UCSD-AML1 (cell line): ENCODE measurements at regions not wholly inside any gene's neighbourhood (a gene's known extent, or its start where the extent isn't known, plus 50 kb on each side); places are given as distances from the start of the nearest gene placed in this dataset.

Source experiments
- DNase-seq: peaks from one replicate; lab custom pipeline; 2025; ENCODE audit not compliant: unreplicated experiment; lab: John Stamatoyannopoulos, UW

GRCh38 chr6:14969126-14969525 lies 276.7 kb upstream of the JARID2 start:
- no peak for DNase-seq

DNA sequence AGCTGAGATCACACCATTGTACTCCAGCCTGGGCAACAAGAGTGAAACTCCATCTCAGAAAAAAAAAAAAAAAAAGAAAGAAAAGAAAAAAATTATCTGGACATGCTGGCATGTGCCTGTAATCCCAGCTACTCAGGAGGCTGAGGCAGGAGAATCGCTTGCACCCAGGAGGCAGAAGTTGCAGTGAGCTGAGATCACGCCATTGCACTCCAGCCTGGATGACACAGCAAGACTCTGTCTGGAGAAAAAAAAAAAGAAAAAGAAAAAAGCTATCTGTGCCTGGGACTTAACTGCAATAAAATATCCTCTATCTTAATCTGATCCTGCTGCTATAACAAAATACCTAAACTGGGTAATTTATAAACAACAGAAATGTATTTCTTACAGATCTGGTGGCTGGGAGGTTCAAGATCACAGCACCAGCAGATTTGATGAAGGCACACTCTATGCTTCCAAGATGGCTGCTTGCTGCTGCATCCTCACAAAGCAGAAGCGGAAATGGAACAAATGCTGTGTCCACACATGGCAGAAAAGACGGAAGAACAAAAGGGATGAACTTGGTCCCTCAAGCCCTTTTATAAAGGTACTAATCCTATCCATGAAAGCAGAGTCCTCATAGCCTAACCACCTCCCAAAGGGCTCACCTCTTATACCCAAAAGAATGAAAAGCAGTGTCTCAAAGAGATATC lies 273.3 kb upstream of the JARID2 start:
- no peak for DNase-seq

DNA sequence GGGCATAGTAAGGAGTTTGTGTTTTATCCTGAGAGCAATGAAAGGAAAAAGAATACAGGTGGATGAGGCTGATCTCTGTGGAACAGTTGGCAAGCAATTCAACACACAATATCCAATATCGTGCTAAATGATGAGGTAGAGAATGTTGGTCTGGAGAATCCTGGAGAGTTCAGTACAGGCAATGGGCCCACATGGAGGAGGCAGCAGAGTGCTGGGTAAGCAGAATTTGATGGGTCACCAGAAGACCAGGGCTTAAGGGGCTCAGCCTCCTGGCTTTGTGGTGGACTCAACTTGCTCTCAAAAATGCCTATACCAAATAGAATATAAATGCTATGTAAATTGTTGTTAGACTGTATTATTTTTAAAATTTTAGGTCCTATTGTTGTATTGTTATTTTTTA lies 271.5 kb upstream of the JARID2 start:
- no peak for DNase-seq

DNA sequence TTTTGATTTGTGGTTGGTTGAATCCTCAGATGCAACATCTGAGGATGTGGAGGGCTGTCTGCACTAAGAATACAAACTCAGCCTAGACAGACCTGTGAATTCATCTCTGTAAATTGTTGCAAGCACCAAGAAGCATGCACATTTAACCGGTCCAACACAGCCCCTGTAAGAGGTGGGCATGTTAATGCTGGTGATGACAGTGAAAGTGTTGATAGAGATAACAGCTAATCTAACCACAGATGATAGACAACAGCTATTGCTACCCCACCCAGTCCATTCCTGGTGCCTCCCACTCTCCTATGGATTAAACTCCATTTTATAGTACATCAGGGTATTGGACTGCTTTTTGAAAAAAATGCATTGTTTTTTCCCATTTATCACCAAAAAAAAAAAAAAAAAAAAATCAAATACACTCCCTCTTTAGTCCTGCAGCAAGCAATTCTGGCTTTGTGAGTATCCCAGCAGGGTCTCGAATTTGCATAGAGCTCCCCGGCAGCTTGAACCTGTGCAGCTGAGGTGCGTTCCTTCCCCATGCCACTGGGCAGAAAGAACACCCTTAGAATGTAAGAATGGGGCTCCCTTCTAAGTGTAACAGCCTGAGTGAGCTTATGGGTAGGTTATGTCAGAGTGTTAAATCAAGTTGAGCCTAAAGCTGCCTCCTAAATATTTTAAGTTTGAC lies 270.9 kb upstream of the JARID2 start:
- DNase-seq, result no peak

- DNase-seq, result no peak
These were observed 270.4 kb upstream of the JARID2 start for GRCh38 chr6:14975471-14975817.

GRCh38 chr6:14977747-14978382 lies 268.0 kb upstream of the JARID2 start:
- no peak for DNase-seq

- DNase-seq, result peak; percentile 22
These were observed 263.9 kb upstream of the JARID2 start for GRCh38 chr6:14981960-14982359.

- DNase-seq, result no peak
These were observed 262.0 kb upstream of the JARID2 start for GRCh38 chr6:14983599-14984518.

DNA sequence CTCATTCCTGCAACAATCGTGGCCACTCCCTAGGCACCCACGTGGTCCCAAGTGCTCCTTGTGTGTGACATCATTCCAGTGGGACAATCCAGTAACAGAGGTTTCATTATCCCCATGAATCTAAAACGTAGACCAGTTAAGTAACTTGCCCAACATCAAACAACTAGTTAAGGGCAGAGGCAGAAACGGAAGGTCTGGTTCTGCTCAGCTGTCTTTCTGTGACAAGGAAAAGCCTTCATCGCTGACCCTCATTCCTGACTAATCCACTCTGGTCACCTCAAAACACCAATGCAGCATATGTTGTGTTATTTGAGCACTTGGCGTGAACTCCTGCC lies 261.4 kb upstream of the JARID2 start:
- no peak for DNase-seq

DNA sequence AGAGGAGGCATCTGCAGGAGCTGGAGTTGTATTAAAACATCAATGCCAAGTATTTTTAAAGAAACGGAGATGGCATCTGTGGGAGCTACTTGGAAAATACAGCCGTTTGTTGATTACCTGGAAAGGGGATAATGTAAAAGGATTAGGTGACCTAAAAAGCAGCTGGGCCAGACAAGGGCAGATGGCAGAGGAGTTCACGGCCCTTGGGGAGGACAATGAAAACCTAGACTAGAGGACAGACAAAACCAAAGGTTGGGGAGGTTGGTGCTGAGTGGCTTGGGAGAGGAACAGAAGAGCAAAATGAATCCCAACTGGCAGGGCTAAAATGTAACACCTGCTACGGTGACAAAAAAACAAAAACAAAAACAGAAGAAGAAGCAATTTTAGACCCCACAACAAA lies 260.5 kb upstream of the JARID2 start:
- no peak for DNase-seq

GRCh38 chr6:14986370-14986769 lies 259.5 kb upstream of the JARID2 start:
- DNase-seq, result no peak

GRCh38 chr6:14987490-14987889 lies 258.4 kb upstream of the JARID2 start:
- no peak for DNase-seq

- no peak for DNase-seq
These were observed 253.5 kb upstream of the JARID2 start for GRCh38 chr6:14992382-14992781.

GRCh38 chr6:14995208-14995607 lies 250.7 kb upstream of the JARID2 start:
- no peak for DNase-seq

- no peak for DNase-seq
These were observed 249.8 kb upstream of the JARID2 start for GRCh38 chr6:14995966-14996602.

DNA sequence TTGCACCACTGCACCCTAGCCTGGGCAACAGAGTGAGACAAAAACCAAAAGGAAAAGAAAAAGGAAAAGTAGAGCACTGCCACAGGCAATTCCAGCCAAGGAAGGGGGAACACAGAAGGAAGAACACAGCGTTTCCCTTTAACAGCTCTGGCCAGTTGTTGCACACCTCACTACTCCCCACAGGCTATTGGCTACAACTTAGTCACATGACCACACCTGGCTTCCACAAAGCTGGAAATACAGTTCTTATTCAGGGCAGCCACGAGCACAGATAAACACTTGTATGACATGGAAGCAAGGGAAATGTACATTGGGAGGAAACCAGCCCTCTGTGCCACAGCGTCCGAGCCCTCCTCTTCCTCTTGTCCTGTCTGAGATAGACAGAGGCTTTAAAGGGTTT lies 249.0 kb upstream of the JARID2 start:
- DNase-seq, result peak; percentile 38

- DNase-seq, result no peak
These were observed 248.4 kb upstream of the JARID2 start for GRCh38 chr6:14997507-14997906.

GRCh38 chr6:14999106-14999505 lies 246.8 kb upstream of the JARID2 start:
- DNase-seq, result no peak

- DNase-seq, result no peak
These were observed 244.5 kb upstream of the JARID2 start for GRCh38 chr6:15001326-15001910.

- DNase-seq, result no peak
These were observed 237.6 kb upstream of the JARID2 start for GRCh38 chr6:15008269-15008668.

GRCh38 chr6:15014958-15015357 lies 230.9 kb upstream of the JARID2 start:
- no peak for DNase-seq
